Liver (tissue), 3 donors: ENCODE measurements at regions not wholly inside any gene's neighbourhood (a gene's known extent, or its start where the extent isn't known, plus 50 kb on each side); places are given as distances from the start of the nearest gene placed in this dataset.

Experiments
- CTCF ChIP-seq: fragments of 150-350 bp; IDR thresholded peaks from 2 replicates; pipeline ENCODE4 v1.5.1; 2017; ENCODE audit warnings: improper control_type of control experiment, low read depth, low read length; ENCODE audit not compliant: missing input control
- EGR1 ChIP-seq, 2 donors: IDR thresholded peaks; 2 replicates each; pipeline ENCODE4 v1.6.1; 2016 to 2018; ENCODE audit warnings: antibody characterized with exemption in 2 of 2, low read depth in 2 of 2
- GABPA ChIP-seq, 2 donors: IDR thresholded peaks in 1 of 2; conservative IDR thresholded peaks in 1 of 2; 2 replicates each; pipeline ENCODE4 v1.6.1; 2016; ENCODE audit warnings: antibody characterized with exemption in 2 of 2, mild to moderate bottlenecking in 1 of 2, moderate library complexity in 1 of 2
- HNF4G ChIP-seq: IDR thresholded peaks from 2 replicates; pipeline ENCODE4 v1.6.1; 2016; ENCODE audit warnings: antibody characterized with exemption
- RAD21 ChIP-seq, 2 donors: IDR thresholded peaks; 2 replicates each; pipeline ENCODE4 v1.6.1; 2016; ENCODE audit warnings: antibody characterized with exemption in 2 of 2, mild to moderate bottlenecking in 2 of 2
- RXRA ChIP-seq, 2 donors: IDR thresholded peaks; 2 replicates each; pipeline ENCODE4 v1.6.1; 2017 to 2018; ENCODE audit warnings: antibody characterized with exemption in 2 of 2, mild to moderate bottlenecking in 1 of 2
- SP1 ChIP-seq: IDR thresholded peaks from 2 replicates; pipeline ENCODE4 v1.6.1; 2018; ENCODE audit warnings: antibody characterized with exemption, mild to moderate bottlenecking
- TAF1 ChIP-seq: conservative IDR thresholded peaks from 2 replicates; pipeline ENCODE4 v1.6.1; 2016; ENCODE audit warnings: antibody characterized with exemption, mild to moderate bottlenecking
- TF ChIP-seq, protein P1 (sequence below): IDR thresholded peaks from 2 replicates; pipeline ENCODE4 v1.6.1; 2016; ENCODE audit warnings: antibody characterized with exemption, mild to moderate bottlenecking
- TF ChIP-seq, protein P2 (sequence below): IDR thresholded peaks from 2 replicates; pipeline ENCODE4 v1.6.1; 2016; ENCODE audit warnings: antibody characterized with exemption
- donor health status: healthy.
- donor health status: healthy.

- TF ChIP-seq CTCF (no peak), EGR1 (IDR thresholded peaks at IDR 0.05; ENCODE audit: low read depth in 2 of 2) (no peak), SP1 (no peak), GABPA (IDR thresholded peaks at IDR 0.05 in 1 of 2, conservative IDR thresholded peaks at IDR 0.05 in 1 of 2) (no peak), RXRA (IDR thresholded peaks at IDR 0.05) (no peak), HNF4G (no peak), RAD21 (IDR thresholded peaks at IDR 0.05) (no peak), TAF1 (no peak)
- TF ChIP-seq, protein P1, sequence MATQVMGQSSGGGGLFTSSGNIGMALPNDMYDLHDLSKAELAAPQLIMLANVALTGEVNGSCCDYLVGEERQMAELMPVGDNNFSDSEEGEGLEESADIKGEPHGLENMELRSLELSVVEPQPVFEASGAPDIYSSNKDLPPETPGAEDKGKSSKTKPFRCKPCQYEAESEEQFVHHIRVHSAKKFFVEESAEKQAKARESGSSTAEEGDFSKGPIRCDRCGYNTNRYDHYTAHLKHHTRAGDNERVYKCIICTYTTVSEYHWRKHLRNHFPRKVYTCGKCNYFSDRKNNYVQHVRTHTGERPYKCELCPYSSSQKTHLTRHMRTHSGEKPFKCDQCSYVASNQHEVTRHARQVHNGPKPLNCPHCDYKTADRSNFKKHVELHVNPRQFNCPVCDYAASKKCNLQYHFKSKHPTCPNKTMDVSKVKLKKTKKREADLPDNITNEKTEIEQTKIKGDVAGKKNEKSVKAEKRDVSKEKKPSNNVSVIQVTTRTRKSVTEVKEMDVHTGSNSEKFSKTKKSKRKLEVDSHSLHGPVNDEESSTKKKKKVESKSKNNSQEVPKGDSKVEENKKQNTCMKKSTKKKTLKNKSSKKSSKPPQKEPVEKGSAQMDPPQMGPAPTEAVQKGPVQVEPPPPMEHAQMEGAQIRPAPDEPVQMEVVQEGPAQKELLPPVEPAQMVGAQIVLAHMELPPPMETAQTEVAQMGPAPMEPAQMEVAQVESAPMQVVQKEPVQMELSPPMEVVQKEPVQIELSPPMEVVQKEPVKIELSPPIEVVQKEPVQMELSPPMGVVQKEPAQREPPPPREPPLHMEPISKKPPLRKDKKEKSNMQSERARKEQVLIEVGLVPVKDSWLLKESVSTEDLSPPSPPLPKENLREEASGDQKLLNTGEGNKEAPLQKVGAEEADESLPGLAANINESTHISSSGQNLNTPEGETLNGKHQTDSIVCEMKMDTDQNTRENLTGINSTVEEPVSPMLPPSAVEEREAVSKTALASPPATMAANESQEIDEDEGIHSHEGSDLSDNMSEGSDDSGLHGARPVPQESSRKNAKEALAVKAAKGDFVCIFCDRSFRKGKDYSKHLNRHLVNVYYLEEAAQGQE: no peak
- TF ChIP-seq, protein P2, sequence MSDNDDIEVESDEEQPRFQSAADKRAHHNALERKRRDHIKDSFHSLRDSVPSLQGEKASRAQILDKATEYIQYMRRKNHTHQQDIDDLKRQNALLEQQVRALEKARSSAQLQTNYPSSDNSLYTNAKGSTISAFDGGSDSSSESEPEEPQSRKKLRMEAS: no peak
These were observed 156.1 kb upstream of the PRICKLE2 start for GRCh38 chr3:64381367-64381766.
